Fibroblast of the aortic adventitia (primary cell): ENCODE measurements at regions not wholly inside any gene's neighbourhood (a gene's known extent, or its start where the extent isn't known, plus 50 kb on each side); places are given as distances from the start of the nearest gene placed in this dataset.

ENCODE experiments used
- DNase-seq: peaks from one replicate; pipeline ENCODE4 v3.0.0-alpha.2; 2010; ENCODE audit warnings: low read depth
- H3K4me3 ChIP-seq: 2 replicates; pipeline ENCODE4 v1.5.1; 2011; ENCODE audit warnings: low read depth, mild to moderate bottlenecking, control low read depth, low read length, moderate library complexity
- TF ChIP-seq, protein P1 (sequence below): IDR thresholded peaks from 2 replicates; pipeline ENCODE4 v1.5.1; 2011; ENCODE audit warnings: mild to moderate bottlenecking, low read length, control low read depth, inconsistent platforms; ENCODE audit not compliant: insufficient read depth

- TF ChIP-seq, protein P1, sequence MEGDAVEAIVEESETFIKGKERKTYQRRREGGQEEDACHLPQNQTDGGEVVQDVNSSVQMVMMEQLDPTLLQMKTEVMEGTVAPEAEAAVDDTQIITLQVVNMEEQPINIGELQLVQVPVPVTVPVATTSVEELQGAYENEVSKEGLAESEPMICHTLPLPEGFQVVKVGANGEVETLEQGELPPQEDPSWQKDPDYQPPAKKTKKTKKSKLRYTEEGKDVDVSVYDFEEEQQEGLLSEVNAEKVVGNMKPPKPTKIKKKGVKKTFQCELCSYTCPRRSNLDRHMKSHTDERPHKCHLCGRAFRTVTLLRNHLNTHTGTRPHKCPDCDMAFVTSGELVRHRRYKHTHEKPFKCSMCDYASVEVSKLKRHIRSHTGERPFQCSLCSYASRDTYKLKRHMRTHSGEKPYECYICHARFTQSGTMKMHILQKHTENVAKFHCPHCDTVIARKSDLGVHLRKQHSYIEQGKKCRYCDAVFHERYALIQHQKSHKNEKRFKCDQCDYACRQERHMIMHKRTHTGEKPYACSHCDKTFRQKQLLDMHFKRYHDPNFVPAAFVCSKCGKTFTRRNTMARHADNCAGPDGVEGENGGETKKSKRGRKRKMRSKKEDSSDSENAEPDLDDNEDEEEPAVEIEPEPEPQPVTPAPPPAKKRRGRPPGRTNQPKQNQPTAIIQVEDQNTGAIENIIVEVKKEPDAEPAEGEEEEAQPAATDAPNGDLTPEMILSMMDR = no peak
- no peak for DNase-seq
- no peak overlapping the region for H3K4me3 ChIP-seq
These were observed 534.9 kb upstream of the ARRDC4 start for GRCh38 chr15:97425596-97425995.

GRCh38 chr15:97443101-97443500, 517.4 kb upstream of the ARRDC4 start:
- H3K4me3 ChIP-seq = no peak overlapping the region
- DNase-seq = no peak
- TF ChIP-seq, protein P1 = no peak

GRCh38 chr15:97446138-97446537, 514.4 kb upstream of the ARRDC4 start:
- H3K4me3 ChIP-seq = no peak overlapping the region
- TF ChIP-seq, protein P1 = no peak
- DNase-seq = no peak

DNA sequence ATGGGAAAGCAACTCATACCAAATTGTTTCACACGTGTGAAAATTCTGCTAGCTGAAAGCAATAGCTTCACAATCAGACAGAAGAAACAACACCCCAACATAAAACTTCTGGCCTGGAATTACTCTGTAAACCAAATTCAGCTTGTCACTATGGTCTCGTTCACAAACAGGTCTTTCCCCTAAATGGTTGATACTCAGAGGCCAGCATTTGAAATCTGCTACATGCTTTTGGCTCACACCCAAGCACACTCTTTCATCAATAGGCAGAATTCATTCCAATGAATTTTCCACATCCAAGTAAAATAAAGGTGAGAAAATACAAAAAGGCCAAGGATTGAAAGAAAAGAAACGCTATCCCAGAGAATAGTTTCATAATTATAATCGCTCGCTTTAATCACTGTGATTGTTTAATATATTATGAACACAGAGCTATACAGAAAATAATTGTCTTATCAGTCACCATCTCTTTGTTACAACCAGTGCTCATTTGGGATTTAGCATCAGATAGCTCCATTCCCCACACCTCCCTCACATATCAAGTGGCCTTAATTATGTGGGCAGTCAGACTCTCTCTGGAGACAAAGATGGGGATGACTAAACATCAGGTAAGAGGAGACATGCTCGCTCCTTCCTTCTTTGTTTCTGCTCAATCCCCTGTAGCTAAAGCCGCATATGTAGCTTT, 503.8 kb upstream of the ARRDC4 start:
- TF ChIP-seq, protein P1 = no peak
- no peak overlapping the region for H3K4me3 ChIP-seq
- DNase-seq = no peak

- TF ChIP-seq, protein P1 = no peak
- no peak for DNase-seq
- H3K4me3 ChIP-seq = no peak overlapping the region
These were observed 503.2 kb upstream of the ARRDC4 start for GRCh38 chr15:97457203-97457847.

- TF ChIP-seq, protein P1 = no peak
- H3K4me3 ChIP-seq = no peak overlapping the region
- DNase-seq = no peak
These were observed 500.7 kb upstream of the ARRDC4 start for GRCh38 chr15:97459771-97460170.
